NCI-H69 (cell line): ENCODE measurements at regions not wholly inside any gene's neighbourhood (a gene's known extent, or its start where the extent isn't known, plus 50 kb on each side); places are given as distances from the start of the nearest gene placed in this dataset.
A peak's percentile ranks its signal among the peaks of the same experiment; 100 is the strongest.
"Not testable (repeated sequence)": the region's sequence is repeated elsewhere in the genome, so short reads cannot be mapped to it uniquely, and the experiment has no call there.

Experiments used
- DNase-seq: peaks from one replicate; lab custom pipeline; 2025; lab: John Stamatoyannopoulos, UW

DNA sequence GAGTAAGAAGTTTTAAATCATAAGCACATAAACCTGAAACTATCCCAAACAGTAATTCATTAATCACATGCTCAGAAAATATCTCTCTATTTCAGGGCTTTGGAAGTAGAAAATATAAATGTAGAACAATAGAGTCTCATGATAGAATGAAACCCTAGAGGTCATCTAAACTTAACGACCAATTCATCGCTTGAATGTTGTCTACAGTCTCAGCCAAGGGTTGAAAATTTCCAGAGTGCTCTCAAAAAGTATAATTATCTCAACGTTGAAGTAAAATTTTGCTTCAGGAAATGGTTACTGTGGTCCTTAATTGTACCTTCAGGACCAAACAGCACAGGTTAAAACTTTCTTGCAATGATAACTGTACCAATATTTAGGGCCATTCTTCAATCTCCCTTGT lies 1053.6 kb upstream of the SEL1L start:
- DNase-seq, result no peak

DNA sequence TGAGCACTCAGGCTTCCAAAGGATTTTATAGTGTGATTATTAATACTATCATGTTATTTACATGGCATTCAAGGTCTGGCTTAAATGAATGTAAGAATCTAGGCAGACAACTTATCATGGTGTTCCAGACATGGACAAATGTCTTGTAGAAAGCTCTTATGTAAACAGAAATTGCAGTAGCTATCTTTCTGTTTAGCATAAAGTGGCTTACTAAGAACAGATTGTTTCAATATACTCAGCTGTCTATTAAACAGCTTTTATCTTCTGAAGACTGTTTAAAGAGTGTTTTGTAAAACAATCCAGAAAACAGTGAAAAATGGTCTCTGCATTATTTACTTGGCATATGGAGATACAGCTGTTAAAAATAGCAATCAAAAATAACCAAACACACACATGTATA lies 1061.8 kb upstream of the SEL1L start:
- DNase-seq, result peak; percentile 69

DNA sequence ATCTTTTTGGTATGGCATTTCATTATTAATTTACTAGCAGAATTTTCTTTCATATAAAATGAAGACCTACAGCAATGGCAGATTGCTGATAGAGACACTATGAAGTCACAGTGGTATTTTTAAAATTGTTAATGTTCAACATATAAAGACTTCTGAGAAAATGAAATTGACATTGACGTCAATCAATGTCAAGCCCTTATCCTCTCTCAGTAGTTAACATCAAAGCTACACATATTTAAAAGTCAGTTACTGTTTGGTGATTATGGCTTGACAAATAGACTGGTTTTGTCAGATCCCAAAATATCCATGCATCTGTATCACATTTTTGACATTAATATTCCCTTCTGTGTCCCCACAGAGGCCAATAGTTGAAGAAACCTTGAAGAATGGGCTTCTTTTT lies 1069.1 kb upstream of the SEL1L start:
- no peak for DNase-seq

DNA sequence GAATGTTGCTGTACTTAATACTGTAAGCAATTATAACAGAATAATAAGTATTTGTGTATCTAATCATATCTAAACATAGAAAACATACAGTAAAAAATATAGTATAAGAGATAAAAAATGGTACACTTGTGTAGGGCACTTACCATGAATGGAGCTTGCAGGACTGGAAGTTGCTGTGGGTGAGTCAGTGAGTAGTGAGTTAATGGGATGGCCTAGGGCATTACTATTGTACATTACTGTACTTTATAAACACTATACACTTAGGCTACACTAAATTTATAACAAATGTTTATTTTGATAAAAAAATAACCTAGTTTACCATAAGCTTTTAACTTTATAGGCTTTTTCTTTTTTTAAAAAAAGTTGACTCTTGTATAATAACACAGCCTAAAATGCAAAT lies 1071.2 kb upstream of the SEL1L start:
- no peak for DNase-seq

DNA sequence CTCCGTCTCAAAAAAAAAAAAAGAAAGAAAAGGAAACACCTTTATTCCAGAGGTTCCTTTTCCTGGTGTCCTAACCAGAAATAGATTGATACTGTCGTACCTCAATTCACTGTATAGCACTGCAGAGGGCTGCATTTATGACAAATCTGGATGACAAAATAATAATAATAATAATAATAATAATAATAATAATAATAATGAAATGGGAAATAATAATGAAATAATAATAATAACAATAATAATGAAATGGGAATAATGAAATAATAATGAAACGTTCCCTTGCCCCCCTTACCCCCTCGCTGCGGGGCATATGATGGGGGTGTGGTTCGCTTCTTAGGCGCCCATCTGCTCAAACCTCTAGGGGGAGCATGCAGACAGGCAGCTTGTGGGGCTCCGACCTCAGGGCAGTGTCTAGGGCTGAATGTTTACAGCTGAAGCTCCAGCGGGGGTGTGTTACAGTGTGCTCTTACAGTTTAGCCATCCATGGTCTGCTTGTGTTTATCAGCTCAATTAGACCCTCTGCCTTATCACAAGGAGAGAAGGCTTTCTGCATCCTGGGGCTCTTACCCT lies 1088.3 kb upstream of the SEL1L start:
- DNase-seq, result peak; percentile 11

DNA sequence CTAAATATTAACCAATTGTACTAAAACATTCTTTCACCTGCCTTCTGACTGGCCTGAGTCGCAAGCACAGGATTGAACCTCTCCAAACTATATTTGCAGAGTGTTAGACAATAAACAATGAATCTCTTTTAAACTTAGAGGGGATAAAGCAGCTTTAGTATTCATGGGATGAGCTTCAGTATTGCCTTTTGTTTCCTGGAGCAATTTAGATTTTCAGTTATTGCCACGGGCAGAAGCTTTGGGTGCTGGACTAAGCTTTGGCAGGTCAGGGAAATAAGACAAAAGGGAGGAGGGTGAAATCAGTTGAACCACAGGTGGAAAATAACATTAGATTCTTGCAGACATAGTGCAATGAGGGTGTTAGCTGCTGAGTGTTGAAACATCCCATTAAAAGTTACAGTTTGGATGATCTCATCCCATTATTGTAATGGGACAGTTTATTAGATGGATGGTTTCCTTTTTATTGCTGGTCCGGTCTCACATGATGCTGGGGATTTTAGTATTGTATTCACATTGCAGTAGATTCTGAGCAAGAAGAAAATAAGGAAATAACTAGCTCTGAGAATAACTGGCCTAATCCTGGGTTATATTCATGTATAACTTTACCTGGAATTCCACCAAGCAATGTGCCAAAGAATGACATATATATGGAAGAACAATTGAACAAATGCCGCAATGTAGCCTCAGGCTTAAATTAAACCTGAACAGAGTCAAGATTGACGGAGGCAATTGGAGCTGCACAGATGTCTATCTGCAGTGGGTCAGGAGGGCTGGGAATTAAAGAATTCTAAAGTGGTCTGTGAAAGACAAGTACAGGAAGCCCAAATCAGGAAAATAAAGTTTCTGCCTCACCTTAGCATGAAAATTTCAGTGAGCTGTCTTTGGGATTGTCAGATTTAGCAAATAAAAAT lies 1092.8 kb upstream of the SEL1L start:
- DNase-seq, result peak; percentile 52

DNA sequence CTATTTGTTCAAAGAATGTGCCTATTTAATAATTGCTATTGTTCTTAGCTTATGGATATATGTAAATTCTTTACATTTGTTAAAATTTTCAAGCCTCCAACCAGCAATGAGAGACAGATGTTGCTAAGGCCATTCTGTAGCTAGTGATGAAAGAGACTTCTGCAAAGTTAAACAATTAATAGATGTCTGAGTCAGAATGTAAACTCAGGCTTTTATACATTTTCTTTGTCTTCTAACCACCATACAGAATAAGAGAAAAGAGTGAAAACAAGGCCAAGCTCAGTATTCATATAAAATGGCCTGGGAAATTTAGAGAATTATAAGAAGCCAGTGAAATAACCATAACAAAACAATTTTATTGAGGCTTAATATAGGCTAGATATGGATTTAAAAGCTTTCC lies 1102.3 kb upstream of the SEL1L start:
- peak; percentile 11 for DNase-seq

DNA sequence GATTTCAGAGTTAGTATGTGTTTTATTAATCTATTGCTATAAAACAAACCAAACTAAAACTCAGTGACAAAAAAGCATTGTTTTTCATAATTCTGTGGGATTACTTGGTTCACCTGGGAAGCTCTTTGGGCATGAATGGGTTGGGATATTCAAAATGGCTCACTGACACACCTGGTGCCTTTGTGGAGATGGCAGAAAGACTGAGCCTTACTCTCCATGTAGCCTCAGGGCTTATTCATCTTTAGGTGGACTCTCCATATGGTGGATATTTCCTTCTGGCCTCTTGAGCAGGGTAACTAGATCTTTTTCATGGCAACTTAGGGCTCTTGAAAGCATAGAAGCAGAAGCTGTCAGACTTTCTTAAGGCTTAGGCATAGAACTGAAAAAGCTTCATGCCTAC lies 1102.8 kb upstream of the SEL1L start:
- peak; percentile 76 for DNase-seq

DNA sequence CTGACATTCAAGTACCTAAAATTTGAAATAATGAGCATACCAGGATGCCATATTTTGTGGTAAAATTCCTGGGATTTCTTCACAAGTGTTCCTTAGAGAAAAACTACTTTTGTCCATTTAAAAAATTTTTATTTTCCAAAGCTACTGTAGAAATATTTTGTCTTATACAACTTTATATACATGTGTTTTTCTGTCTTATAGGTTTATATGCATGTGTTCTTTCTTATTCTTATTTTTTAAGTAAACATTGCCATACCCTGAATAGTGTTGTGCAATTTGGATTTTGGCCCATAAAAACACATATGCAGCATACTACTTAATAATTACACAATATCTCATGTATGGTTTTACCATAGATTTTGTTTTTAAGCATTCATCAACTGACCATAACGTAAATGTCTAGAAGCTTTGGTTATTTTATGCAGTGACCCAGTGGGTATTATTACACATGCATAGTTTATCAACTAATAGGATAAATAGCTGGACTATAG lies 1107.4 kb upstream of the SEL1L start:
- no peak for DNase-seq

DNA sequence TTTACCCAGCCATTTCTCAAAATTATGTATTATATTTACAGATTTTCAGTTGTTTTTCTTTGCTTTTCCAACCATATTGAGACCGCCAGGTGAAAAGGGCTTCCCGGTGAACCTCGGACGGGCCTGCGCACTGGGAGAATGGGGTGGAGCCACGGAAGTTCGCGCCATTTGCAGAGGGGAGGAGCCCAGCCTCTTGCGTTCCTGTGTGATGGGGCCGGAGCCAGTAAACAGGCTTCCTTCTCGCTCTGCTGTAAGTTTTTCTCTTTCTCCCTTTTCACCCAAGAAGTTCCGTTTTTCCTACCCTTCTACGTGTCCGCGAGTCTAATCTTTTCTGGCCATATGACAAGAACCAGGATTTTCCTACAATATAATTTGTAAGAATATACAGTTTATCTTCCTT lies 1108.8 kb upstream of the SEL1L start:
- no peak for DNase-seq

DNA sequence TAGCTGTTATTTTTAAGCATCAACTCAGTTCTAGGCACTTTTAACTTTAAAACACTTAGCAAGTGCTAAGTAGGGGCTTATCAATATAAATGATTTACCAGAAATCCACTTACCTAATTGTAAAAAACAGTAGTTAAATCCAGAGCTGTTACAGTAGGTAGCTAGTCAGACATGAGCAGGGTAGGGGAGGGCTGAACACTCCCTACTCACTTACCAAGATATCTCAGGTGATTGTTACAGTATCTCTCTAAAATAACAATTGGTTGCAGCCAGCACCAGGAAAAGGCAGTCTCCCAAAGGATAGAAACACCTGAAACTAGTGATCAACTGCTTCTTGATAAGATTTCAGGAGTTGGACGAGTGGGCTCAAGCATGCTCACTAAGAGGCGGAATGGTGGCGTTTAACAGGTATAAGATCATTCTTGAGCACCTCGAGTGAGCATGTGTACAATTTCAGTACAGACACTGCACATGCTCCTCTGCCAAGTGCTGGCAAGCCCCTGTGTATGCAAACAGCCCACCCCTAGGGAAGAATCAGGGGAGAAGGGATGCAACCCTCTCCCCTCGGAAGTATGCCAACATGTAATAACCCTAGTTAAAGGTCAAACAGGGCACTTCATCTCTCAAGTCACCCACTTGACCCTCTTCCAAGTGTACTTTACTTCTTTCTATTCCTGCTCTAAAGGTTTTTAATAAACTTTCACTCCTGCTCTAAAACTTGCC lies 1113.6 kb upstream of the SEL1L start:
- no peak for DNase-seq

DNA sequence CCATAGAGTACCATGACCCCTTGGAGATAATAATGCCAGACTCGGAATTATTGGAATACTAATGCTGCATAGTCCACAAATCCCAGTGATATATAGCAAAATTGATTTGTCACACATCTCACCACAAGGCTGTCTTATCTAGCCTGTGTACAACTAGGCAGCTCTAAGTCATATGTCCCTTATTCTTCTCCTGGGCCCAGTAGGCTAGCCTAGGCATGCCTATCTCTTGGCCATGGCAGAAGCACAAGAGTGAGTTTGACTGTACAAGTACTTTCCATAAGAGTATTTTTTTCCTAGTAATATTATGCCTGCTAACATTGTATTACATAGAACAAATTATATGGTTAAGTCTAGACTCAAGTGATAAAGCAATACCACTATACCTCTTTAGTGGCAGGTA lies 1122.1 kb upstream of the SEL1L start:
- no peak for DNase-seq

DNA sequence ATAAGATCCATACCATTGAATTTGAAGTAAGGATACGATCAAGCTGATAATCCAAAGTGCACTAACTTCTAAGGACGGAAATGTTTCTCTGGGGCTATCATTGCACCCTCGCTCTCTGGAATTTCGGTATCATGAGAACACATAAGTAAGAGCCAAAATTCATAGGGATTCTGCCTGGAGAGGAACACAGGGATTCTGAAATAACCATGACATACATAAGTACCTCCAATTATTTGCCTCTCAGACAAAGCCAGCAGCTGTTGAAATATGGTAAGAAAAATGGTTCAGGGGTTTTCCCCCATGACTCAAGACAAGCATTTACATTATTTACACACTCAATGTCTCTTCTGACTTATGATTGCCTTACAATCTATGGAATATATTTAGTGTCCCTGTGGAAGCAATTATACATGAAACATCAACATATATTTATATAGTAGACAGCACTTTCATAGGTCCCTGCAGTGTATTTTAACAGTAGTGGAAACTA lies 1123.6 kb upstream of the SEL1L start:
- peak; percentile 90 for DNase-seq

DNA sequence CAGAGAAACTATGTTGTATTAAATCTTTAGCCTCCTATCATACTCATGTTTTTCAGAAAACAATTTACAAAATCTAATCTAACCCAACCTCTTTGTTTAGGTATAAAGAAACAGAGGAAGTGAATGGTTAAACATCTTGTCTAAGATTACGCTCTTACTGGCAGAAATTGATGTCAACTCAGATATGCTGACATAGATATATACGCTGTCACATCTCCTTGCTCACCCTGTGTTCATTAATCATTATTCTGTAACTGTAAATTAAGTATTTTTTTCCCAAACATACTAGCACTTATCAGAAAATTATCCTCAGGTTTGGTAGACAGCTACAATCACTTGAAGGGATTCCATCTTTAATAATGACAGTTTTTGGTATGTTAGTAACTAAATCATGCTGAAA lies 1127.6 kb upstream of the SEL1L start:
- DNase-seq, result no peak

DNA sequence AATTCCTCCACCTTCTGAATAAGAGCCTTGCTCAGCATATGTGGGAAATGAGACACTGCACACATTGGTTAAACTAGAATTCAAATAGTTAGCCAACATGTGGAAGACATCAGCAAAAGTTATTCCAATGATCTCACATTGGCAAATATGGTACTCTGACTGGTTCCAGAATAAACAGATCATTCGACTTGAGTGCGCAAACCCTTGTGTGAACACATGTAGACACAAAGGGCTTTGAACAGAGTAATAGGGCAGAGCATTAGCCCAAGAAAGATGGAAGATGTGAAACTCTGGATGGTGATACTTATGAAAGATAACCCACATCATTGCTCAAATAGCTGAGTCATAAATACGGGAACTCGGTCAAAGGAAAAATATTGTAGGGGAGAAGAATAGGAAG lies 1133.4 kb upstream of the SEL1L start:
- no peak for DNase-seq

DNA sequence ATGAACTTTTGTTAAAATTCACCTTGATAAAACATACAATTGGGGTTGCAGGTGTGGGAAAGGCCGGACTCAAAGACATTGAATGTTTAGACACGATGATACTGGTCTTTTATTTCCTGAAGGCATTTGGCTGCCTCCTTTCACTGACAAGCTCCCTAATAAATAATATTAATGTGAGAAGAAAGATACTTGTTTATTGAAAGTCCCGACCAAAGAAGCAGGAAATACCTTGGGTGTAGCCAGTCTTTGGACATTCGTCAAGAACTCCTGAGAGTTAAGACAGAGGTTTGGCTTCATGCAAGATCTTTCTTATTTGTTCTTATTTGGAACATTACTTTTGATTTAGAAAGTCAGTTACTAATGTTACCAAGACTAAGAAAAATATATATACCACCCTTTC lies 1133.8 kb upstream of the SEL1L start:
- no peak for DNase-seq

DNA sequence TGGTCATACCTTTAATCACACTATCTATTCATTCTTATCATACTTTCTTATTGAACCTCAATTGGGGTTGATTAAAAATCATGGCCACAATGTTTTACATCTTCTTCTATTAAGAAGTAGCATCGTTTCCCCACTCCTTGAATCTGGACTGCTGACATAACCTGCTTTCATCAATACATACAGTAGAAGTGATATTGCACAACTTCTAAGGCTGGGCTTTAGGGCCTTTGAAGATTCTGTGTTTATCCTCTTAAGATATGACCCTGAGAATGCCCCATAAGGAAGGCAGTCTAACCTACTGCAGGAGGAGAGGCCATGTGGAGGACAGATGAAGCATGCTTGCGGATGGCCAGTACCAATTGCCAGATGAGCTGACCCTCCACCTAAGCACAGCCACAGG lies 1142.8 kb upstream of the SEL1L start:
- DNase-seq, result no peak

DNA sequence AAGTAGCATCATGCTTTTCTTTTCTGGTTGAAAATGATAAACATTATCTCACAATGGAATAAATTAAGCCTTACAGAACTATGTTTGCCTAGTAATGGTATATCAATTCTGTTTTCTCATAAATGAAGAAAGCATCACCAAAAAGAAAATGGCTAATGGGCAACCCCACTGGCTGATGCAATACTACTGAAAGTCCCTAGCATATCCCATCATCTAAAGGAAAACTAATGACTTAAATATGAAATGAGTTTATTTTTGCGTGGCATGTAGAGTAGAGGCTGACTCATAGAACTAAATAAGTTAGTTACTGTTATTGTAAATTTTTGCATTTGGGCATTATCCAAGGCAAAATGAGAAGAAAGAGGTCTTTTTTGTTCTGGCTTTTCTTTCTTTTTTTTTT lies 1156.3 kb upstream of the SEL1L start:
- DNase-seq, result peak; percentile 44

DNA sequence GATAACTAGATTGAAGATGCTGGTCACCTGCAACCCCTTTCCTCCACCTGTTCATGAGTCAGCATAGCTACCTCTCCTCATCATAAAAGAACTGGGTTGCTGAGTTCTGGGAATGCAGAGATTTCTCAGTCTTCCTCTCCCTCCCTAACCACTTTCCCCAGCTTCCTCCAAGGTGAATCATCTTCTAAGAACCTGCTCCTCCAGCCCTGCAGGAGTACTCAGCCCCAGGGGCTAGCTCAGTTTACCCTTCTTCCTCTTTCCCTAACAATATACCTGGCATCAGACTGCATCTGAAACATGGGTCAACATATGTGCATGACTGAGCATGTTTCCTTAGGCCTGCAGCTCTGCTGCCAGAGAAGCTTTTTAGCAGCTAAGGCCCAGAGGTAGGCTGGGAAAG lies 1157.5 kb upstream of the SEL1L start:
- DNase-seq, result not testable (repeated sequence)

DNA sequence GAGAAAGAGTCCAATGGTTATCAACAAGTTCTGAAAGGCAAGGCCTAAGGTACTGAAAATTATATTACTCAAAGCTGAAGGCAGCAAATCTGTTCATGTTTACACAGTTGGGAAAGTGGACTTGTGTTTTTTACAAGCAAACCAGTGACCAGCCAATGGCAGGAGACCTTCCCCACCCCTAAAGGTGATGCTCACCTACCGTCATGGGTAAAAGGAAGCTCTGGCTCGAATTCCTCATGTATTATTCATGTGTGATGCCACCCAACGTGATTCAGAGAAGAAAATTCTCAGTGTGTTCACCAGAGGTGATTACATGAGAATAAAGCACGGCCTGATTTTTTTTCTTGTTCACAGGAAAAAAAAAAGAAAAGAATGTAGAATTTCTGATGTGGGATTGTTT lies 1161.2 kb upstream of the SEL1L start:
- DNase-seq, result no peak

DNA sequence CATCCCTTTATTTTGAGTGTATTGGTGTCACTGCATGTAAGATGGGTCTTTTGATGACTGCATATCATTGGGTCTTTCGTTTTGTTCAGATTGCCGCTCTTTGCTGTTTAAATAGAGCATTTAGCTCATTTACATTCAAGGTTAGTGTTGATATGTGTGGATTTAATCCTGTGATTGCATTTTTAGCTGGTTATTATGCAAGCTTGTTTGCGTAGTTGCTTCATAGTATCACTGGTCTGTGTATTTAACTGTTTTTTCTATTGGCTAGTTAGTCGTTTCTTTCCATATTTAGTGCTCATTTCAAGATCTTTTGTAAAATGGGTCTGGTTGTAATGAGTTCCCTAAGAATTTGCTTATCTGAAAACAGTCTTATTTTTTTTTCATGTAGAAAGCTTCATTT lies 1170.6 kb upstream of the SEL1L start:
- no peak for DNase-seq

DNA sequence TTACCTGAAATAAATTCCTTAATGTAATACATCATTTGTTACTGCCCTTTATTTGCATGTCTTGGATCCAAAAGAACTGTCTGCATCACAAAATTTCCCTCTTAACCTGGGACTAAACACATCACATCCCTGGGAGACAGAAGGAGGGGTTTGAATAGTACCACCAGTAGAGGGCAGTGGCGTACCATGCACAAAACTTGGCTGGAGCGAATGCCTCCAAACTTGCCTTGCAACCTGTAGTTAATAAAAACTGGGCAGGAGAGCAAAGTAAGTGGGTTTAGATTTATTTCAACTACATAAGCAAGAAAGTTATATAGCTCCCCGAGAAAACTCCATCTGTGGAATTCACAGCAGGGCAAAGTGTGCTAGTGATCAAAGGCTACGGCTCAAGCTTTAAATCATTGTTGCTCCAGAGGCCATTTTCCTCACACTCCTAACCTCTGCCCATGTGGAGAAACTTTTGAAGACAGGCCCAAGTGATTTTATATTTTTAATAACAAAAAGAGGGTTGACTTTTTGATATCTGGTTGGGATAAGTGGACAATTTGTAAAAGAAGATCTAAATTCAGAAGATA lies 1176.7 kb upstream of the SEL1L start:
- peak; percentile 86 for DNase-seq
